ENCODE measurements at regions not wholly inside any gene's neighbourhood (a gene's known extent, or its start where the extent isn't known, plus 50 kb on each side); places are given as distances from the start of the nearest gene placed in this dataset.
"Not testable (repeated sequence)": the region's sequence is repeated elsewhere in the genome, so short reads cannot be mapped to it uniquely, and the experiment has no call there.

DNA sequence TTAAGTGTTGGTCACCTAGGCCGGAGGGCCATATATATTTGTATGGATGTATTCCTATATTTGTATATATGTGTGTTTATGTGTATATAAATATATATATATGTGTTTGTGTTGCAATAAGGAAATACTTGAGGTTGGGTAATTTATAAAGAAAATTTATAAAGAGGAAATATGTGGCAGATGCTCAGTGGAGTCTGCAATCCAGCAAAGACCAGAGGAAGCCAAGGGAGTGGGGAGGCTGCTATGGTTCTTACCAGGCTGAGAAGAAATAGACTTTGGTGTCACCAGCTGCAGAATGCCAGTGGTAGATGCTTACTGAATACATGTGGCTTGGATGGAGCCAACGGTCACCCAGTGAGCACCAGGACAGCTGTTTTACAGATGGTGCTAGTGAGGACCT, 97.4 kb upstream of the ELOVL5 start:
- no peak for DNase-seq

DNA sequence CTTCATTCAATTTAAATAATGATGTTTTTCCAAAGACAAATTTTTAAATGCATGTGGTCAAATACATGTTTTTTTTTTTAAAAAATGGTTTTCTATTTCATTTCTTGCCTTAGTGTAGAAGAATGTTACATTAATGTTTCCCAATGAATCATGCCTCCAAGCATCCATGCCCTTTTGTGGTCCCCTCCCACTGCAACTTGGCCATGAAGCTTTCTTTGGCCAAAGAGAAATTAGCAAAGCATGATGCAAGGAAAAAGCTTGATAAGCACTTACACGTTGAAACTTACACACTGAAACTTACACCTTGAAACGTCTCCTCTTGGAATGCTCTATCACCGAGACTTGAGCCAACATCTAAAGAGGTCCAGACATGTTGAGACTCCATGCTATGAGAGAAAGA, 93.0 kb upstream of the ELOVL5 start:
- no peak for DNase-seq

DNA sequence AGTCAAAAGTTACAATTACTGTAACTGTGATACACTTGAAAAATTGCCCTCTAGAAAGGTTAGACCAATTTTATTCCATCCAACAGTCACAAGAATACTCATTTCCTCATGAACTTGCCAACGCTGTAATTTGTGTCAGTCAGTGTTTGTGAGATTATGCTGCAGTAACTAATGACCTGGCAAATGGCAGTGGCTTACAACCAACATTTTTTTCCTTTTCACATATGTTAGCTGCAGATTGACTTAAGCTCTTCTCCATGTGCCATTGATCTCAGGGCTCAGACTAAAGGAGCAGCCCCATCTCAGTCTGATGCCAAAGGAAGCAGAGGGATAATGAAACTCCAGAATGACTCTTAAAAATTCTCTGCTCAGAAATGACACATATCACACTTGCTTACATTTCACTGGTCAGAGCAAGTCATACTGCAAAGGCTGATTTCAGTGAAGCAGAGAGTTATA, 92.3 kb upstream of the ELOVL5 start:
- no peak for DNase-seq

DNA sequence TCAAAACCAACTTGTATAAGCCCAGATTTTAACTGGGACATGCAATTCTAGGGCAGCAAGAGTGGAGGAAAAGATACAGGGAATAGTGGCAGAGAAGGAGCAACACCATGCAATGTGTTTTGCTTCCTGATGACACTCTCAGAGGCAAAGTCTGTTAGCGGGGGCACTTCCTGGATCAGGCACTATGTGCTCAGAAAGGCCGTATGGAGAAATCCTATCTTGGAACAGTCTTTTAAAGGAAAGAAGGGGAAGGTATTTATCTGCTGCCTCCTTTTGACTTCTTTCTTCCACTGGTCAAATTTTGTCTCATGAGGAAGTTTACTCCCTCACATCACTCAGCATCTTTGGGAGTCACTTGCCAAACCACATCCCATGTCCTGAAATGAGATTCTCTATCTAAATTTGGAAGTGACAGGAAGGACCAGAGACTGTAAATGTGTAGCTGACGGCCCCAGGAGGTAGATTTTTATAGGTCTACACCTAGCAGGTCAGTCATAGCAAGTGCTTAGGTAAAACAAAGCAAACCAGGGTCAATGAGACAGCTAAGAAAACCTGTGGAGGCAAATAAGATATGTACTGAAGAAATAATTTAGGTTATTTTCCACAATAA, 91.7 kb upstream of the ELOVL5 start:
- DNase-seq: peak in 1 of 2 donors; percentile 17

DNA sequence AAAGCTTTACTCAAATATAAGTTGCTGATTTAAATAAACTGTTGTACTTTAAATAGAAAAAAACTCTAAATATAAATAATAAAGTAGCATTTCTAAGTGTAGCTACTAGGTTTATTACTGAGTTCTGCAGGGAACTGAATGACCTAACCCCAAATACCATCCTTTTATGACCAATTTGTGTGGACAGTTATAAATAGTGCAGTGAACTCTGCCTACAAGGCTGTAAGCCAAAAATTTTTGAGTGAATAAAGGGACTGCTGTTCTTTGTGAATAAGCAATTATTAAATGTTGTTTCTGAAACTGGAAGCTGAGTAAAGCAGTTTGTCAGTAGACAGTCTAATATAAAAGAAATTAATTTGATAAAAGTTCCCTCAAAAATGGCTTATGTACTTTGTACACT, 90.8 kb upstream of the ELOVL5 start:
- DNase-seq: peak in 1 of 2 donors; percentile 87

DNA sequence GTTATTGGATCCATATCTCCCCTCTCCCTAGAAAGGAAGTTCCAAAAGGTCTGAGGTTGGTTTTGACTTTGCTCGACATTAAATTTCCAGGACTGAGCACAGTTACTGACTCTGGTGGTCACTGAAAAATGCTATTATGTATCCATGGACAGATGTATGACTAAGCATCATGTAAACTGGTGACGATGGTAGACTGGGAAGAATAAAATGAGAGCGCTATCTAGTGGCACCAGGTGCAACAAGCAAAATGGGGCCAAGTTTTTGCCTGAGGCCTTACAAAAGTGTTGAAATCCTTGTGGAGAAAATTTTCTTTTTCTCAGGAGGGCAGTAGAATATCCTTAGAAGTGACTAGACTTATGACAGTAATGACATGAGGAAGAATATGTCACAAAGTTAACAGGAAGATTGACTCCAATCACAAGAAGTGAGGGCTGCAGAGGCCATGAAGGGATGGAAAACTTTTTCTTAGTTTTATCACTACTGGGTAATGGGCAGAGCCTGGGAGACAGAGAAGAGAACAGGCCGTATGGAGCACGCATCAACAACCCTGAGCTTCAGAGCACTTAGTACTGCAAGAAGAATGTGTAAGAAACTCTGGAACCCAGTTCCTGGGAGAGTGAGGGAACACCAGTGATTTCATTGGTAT, 88.9 kb upstream of the ELOVL5 start:
- DNase-seq: peak; percentile 14 to 59

DNA sequence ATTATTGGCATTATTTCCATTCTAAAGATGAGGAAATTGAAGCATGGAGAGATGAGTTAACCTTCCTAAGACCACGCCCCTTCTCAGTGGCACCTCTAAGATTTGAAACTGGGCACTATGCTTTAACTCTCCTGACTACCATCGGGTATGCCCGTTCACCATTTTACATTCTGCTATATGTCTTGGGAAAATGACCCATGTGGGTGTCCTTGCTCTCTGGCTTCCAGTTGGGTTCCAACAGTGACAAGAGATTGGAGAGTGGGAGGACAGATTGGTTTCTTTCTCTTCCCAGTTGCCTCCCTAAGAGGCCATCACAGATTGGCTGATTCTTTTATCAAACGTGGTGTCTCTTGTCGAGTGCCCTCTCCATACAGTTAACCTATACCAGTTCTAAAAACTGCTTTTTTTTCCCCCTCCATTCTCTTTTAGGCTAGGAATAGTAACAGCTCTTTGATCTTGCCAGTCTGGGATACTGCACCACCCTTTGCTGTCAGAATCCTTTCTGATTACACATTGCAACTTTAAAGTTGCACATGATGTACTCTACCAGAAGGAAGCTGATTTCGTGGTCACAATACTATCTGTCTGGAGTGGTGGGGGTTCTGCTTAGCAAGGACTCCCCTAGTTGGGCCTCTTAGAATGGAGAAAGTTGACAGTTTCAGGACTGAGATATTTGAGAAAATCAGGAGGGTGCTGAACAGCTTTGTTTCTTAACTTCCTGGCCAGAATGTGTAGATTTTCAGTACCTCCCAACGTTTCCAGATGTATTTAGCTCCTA, 88.0 kb upstream of the ELOVL5 start:
- no peak for DNase-seq

DNA sequence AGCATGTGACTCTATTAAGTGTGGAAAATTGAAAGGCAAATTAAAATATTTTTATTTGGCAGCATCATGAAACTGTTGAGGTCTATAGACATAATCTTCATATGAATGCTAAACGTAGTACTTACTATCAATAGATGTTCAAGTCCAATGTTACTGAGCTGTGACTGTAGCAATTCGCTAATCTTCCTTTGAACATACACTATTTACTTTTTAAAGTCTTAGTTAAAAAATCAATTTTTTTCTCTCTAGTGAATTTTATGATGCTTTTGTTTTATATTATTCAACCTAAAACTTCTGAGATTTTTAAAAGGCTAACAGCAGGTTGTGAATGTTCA, 85.2 kb upstream of the ELOVL5 start:
- no peak for DNase-seq

DNA sequence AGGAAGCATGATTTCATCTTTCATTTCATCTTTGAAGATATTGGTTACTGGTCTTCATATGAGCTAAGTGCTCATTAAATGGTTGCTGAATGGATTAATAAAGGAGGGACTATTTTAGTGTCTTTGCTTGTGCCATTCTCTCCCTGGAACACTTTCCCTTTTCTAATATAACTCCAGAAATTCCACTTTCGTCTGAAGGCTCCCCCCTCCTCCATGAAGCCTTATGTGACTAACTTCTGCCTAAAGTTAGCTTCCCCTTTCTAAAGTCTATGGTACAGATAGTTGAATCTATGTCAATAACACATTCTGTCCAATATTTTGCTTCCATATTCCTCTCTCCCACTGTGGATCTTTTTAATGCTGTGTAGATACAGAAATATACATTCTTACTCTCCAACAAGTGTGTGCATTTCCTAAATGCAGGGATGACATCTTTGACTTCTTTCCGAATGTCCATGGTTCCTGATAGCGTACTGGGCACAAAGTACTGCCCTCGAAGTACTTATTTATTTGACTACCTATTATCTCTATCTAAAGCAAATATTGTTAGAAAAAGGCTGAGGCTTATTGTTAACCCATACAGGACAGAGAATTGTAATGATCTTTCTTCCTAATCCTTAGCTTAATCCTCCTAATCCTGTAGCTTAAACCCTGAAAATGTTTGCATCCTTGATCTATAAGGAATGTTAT, 84.7 kb upstream of the ELOVL5 start:
- no peak for DNase-seq

DNA sequence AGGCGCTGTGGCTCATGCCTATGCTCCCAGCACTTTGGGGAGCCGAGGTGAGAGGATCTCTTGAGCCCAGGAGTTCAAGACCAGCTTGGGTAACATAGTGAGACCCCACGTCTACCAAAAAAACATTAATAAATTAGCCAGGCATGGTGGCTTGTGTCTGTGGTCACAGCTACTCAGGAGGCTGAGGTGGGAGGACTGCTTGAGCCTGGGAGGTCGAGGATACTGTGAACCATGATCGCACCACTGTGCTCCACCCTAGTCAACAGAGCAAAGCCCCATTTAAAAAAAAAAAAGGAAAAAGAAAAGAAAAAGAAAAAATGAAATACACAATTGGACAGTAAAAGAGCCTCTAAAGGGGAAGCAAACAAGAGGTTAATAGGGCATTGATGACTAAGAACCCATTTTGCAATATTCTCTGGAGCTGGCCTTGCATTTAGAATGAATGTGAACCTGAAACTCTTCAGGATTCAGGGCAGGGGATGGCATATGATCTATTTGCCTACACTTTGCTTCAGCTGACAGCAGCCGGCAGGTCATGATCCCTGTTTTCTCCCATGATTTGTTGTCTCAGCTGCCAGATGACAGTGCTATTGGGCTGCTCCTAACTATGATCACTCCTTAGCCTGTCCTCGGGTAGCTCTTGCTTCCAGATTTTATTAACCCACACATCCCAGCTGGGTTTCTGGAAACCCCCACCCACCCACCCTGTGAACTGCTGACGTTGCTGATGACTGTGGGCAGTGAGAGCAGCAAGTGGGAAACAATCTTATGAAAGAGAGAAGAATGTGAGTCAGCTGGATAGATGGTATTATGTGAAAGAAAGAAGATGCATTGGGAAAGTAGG, 83.8 kb upstream of the ELOVL5 start:
- no peak for DNase-seq

DNA sequence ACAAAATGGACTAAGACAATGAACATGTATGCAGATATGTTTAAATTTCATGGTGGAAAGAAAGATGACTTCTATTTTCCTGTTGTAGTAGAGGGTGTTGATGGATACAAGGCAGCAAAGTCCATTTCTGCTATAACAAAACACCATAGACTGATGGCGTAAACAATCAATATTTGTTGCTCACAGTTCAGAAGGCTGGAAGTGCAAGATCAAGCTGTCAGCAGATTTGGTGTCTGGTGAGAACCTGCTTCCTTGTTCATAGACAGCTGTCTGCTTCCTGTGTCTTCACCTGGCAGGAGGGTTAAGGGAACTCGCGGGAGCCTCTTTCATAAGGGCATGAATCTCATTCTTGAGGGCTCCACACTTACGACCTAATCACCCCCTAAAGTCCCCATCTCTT, 83.0 kb upstream of the ELOVL5 start:
- DNase-seq: no peak

DNA sequence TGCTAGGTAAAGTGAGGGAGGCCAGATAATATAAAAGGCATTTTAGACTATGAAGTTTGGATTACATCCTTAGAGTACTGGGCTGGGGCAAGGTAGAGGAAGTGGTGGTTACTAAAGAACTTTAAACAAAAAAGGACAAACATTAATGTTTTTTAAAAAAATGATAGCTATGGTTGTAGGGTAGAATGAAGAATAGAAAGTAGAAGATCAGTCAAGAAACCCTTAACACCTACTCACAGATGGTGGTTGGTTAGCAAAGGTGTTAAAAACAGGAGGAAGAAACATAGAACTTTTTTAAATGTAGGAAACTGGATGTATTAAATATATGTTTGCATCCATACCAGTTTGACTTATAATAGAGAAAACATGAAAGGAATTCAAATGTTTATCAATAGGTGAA, 80.7 kb upstream of the ELOVL5 start:
- no peak for DNase-seq

DNA sequence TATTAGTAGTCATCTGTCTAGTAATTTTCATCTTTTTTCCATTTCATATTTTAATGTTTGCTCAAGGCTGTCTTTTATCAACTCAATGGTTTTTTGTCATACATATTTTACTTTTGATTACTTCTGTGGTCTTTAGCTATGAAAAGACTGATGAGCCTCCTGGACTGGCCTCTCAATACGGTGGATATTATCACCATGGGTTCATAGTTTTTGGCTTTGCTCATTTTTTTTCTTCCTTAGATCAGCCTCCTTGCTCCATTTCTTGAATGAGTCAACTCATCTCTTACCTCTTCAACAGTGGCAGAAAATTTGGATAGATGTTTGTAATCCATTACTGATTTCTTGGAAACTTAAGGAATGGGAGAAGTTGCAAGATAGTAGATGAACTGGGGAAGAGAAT, 80.1 kb upstream of the ELOVL5 start:
- no peak for DNase-seq

DNA sequence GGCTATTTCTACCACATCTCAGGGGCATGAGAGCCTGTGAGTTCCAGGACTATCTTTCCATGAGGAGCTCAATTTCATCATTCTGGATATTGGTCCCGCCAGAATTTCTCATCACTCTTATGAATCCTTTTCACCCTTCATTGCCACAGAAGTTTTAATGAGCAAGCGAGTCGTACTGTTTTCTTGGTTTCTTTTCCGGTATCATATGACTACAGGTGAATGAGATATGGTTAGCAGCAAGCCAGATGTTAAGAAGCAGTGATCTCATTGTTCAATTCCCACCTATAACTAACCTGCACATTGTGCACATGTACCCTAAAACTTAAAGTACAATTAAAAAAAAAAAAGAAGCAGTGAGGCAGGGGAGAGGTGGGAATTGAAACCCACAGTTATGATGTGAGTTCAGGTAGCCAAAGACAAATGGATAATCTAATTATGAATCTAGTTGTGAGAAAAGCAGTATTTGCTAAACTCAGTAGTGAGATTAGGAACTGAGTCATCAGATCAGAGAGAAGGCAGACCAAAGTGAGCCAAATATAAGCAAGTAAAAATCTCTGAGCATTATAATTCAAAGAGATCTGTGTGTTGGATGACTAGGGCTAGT, 78.0 kb upstream of the ELOVL5 start:
- DNase-seq: no peak

DNA sequence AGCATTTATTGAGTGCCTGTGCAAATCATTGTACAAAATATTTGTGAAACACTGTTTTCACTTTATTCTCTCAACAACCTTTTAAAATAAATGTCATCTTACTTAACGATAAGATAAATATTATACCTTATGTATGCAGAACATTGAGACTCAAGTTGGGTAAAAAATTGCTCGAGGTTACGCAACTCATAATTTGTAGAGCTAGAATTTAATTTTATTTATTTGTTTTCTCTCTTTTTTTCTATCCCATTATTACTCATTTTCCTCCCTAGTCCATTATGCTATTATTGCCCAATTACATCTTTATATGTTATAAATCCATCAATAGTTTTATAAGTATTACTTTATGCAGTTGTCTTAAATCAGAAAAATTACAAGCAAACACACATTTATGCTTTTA, 77.4 kb upstream of the ELOVL5 start:
- no peak for DNase-seq

DNA sequence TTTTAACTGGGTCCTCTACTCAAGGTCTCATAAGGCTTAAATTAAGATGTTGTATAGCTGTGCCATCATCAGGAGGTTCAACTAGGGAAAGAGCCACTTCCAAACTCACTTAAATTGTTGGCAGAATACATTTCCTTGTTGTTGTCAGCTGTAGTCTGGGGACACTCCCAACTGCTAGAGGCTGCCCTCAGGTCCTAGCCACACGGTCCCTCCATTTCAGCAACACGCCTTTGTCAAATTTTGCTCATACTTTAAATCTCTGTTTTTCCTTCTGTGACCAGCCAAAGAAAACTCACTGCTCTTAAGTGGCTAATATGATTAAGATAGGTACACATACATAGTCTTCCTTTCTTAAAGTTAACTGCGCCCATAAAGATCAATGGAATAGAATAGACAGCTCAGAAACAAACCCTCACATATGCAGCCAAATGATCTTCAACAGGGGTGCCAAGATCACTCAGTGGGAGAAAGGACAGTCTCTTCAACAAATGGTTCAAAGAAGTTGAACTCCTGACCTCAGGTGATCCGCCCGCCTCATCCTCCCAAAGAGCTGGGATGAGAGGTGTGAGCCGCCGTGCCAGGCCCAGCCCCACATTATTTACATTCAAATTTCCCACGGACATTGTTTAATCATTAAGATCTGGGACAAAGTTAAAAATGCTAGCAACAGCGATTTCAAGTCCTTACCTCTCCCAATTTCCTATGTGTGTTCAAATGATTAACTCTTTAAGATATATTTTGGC, 76.4 kb upstream of the ELOVL5 start:
- DNase-seq: no peak

DNA sequence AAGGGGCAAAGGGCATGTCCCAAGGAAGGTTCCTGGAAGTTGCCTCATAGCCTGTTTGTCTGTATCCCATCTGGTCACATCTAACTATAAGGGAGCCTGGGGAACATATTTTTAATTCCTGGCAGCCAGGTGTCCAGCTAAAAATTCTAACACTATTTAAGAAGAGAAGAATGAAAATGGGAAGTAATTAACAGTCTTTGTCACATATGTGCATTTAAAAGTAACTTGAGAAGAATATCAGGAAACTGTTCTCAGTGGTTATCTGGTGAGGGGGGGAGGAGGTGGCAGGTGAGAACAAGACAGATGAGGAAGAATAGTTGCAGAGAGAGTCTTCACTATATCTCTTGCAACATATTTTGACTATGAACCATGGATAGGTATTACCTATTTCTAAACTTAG, 75.5 kb upstream of the ELOVL5 start:
- no peak for DNase-seq

DNA sequence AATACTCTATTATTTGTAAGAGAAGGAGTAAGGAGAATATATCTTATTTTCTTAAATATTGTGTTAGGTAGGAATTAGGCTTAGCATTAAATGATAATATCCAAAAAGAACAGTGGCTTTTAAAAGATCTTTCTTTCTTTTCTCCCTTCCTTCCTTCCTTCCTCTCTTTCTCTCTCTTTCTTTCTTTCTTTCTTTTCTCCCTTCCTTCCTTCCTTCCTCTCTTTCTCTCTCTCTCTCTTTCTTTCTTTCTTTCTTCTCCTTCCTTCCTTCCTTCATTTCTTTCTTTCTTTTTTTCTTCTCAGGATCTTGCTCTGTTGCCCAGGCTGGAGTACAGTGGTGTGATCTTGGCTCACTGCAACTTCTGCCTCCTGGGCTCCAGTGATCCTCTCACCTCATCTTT, 74.8 kb upstream of the ELOVL5 start:
- DNase-seq: not testable (repeated sequence)

DNA sequence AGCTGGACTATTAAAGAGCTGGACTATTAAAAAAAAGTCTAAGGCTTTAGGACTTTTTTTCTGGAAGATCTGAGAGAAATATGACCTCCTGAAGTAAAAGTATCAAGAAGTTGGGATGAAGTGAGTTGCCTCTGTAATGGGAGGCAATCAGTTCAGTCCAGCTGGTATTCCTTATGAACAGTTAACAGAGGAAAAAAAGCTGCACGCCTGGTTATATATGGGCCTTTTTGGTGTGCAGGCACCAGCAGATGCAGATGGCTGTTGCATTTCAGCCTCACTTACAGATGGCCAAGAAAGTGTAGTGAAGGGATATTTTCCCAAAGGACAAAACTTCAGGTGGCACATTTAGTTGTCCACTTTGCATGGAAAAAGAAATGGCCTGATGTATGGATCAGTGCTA, 70.3 kb upstream of the ELOVL5 start:
- no peak for DNase-seq

DNA sequence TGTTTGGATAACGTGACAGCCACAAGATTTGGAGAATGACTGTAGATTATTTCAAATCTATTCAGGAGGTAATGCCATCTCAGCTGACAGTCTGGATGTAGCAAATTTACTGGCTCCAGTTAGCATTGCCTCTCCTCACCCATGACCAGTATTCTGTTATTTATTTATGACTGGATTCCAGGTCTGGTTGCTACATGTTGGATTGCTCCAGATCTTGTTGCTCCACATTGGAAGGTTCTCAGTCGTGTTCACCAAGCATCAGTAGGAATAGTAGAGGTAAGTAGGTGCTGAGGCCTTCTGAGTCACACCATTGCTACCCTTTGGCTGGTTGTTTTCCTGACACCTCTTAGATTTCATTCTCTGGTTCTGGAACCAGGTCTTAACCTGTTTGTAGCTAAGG, 69.5 kb upstream of the ELOVL5 start:
- DNase-seq: no peak

DNA sequence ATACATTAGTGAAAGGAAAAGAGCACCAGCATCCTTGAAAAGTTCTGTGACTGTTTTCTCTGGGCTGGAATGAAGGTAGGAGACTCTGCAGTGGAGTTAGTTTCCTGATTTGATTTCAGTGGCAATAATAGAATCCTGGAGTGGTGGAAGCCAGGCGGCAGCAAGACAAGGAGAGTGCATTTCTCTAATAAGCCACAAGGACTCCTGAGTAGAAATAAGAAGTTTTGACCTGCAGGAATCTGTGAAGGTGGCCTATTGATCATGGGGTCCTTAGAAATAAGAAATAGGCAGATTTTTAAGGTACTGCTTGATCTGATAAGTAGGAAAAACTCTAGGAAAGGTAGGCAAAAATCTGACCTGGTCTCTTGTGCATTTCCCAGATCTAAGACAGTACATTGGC, 68.4 kb upstream of the ELOVL5 start:
- no peak for DNase-seq

DNA sequence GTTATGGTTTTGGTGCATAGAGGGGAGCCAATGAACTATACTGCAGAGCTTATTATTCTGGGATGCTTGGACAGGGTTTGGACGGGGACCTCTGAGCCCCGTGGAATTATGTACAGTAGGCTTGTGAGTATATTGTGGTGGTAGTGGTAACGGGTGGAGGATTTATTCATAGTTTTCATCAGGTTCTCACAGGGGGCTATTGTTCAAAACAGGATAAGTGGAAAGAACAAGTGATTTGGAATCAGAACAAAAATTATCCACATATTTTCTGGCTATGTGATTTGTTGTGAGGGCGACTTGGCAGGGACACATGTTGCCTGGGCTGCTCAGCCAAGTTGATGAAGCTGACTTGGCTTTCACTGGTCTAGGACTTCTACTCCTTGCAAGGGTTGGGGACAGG, 64.6 kb upstream of the ELOVL5 start:
- no peak for DNase-seq

Measured in hippocampal formation (tissue), 2 donors.